K562 (cell line): ENCODE measurements at regions not wholly inside any gene's neighbourhood (a gene's known extent, or its start where the extent isn't known, plus 50 kb on each side); places are given as distances from the start of the nearest gene placed in this dataset.

Source experiments
- ATAC-seq: fragments of 200-7000 bp; cut with Tn5 transposase; 3 replicates; pipeline ENCODE4 v1.9.1; 2020; ENCODE audit warnings: moderate library complexity
- BruUV-seq: library from RNA; stranded (reverse); fragments of 400-500 nt; replicated peaks from 2 replicates; lab custom pipeline; 2021; lab: Mats Ljungman, UMichigan
- CTCF ChIA-PET: fragments of 300-600 bp; formaldehyde crosslinking; extraction: SDS; loops from one replicate; lab custom pipeline; 2021; ENCODE audit warnings: low intra/inter-chr PET ratio; lab: Yijun Ruan, JAX
- POLR2A ChIA-PET: fragments of 300-600, 350-650 bp; sonication (Branson Sonifier 250); formaldehyde crosslinking; extraction: SDS; loops from one replicate; lab custom pipeline; 2021; ENCODE audit warnings: antibody characterized with exemption, inconsistent platforms; lab: Yijun Ruan, JAX
- DNase-seq, 4 experiments: peaks; one replicate each; pipeline versions ENCODE4 v3.0.0 to v3.0.0-alpha.2; 2011 to 2018; ENCODE audit warnings: low spot score in 3 of 4, mixed read lengths in 3 of 4; ENCODE audit errors: extremely low read depth in 1 of 4
- FAIRE-seq: peaks from 2 replicates; lab custom pipeline; 2011; peaks lifted over from hg19 to GRCh38; lab: Jason Lieb, UNC
- H2AFZ ChIP-seq: 2 replicates; pipeline ENCODE4 v1.6.0; 2011; ENCODE audit warnings: low read depth, low read length, control low read depth, inconsistent platforms
- H3K27ac ChIP-seq: fragments of 200-600 bp; 3 replicates; pipeline ENCODE4 v1.8.0; 2011; ENCODE audit warnings: low read depth, mild to moderate bottlenecking, control low read depth, inconsistent platforms, low read length, moderate library complexity, mixed read lengths; ENCODE audit errors: extremely low read depth
- H3K27me3 ChIP-seq, 2 experiments: fragments of 300-600 bp in 1 of 2; 2 replicates in 1 of 2; 3 replicates in 1 of 2; pipeline versions ENCODE4 v1.6.0 to v1.8.0; 2011; ENCODE audit warnings: inconsistent platforms in 2 of 2, low read length in 2 of 2, mild to moderate bottlenecking in 1 of 2, mixed read lengths in 1 of 2, moderate library complexity in 1 of 2; ENCODE audit not compliant: control insufficient read depth in 2 of 2, insufficient read depth in 2 of 2
- H3K36me3 ChIP-seq: fragments of 300-600 bp; 3 replicates; pipeline ENCODE4 v1.8.0; 2011; ENCODE audit warnings: mild to moderate bottlenecking, low read length, inconsistent platforms; ENCODE audit not compliant: control insufficient read depth, insufficient read depth
- H3K4me1 ChIP-seq, 2 experiments: fragments of 200-600 bp in 1 of 2; replicated peaks in 1 of 2; 2 replicates in 1 of 2; 3 replicates in 1 of 2; pipeline versions ENCODE4 v1.5.1 to v1.8.0; 2011; ENCODE audit warnings: inconsistent platforms in 2 of 2, low read length in 2 of 2, mild to moderate bottlenecking in 1 of 2, mixed read lengths in 1 of 2, moderate library complexity in 1 of 2; ENCODE audit not compliant: control insufficient read depth in 2 of 2, insufficient read depth in 2 of 2
- H3K4me2 ChIP-seq: 2 replicates; pipeline ENCODE4 v1.6.1; 2011; ENCODE audit warnings: low read length, control low read depth, inconsistent platforms, mixed read lengths; ENCODE audit not compliant: insufficient read depth
- H3K4me3 ChIP-seq: fragments of 200-600 bp; sonication (generic), shearing (Covaris generic); 2 replicates; pipeline ENCODE4 v1.5.1; 2016; ENCODE audit warnings: control low read depth, inconsistent platforms
- H3K79me2 ChIP-seq: fragments of 200-600 bp; 3 replicates; pipeline ENCODE4 v1.8.0; 2011; ENCODE audit warnings: low read length, inconsistent platforms; ENCODE audit not compliant: control insufficient read depth, insufficient read depth
- H3K9ac ChIP-seq, 2 experiments: 2 replicates each; pipeline versions ENCODE4 v1.6.0 to v1.6.1; 2011; ENCODE audit warnings: low read depth in 2 of 2, low read length in 2 of 2, control low read depth in 1 of 2, inconsistent platforms in 1 of 2, mild to moderate bottlenecking in 1 of 2, mixed read lengths in 1 of 2; ENCODE audit not compliant: insufficient read depth in 1 of 2
- H3K9me1 ChIP-seq: one replicate; pipeline ENCODE4 v1.6.0; 2011; ENCODE audit warnings: inconsistent platforms, mild to moderate bottlenecking, low read length, moderate library complexity; ENCODE audit not compliant: control insufficient read depth, insufficient read depth
- H3K9me3 ChIP-seq: replicated peaks from 2 replicates; pipeline ENCODE4 v1.5.1; 2011; ENCODE audit warnings: low read depth, low read length, inconsistent platforms; ENCODE audit not compliant: control insufficient read depth, insufficient read depth
- H4K20me1 ChIP-seq: replicated peaks from 2 replicates; pipeline ENCODE4 v1.6.1; 2011; ENCODE audit warnings: low read length, inconsistent platforms, mixed read lengths; ENCODE audit not compliant: control insufficient read depth, insufficient read depth
- BRD9 ChIP-seq: fragments of 450-650 bp; IDR thresholded peaks from 2 replicates; pipeline ENCODE4 v1.6.1; 2018; ENCODE audit warnings: low read depth; ENCODE audit not compliant: partially characterized antibody
- CBX5 ChIP-seq: IDR thresholded peaks from 2 replicates; pipeline ENCODE4 v1.6.1; 2014; ENCODE audit warnings: low read depth, borderline replicate concordance
- CSDE1 ChIP-seq, 2 experiments: fragments of 450-650 bp; IDR thresholded peaks; 2 replicates each; pipeline ENCODE4 v1.6.1; 2016; ENCODE audit warnings: mild to moderate bottlenecking in 1 of 2
- ESRRA ChIP-seq: fragments of 450-650 bp; IDR thresholded peaks from 2 replicates; pipeline ENCODE4 v1.6.1; 2014; ENCODE audit warnings: low read depth, mild to moderate bottlenecking, moderate library complexity, borderline replicate concordance
- NRF1 ChIP-seq, 2 experiments: fragments of 450-650 bp; IDR thresholded peaks in 1 of 2; conservative IDR thresholded peaks in 1 of 2; 2 replicates each; pipeline ENCODE4 v1.6.1; 2014; ENCODE audit warnings: mild to moderate bottlenecking in 2 of 2
- RBM22 ChIP-seq: fragments of 200-400 bp; formaldehyde crosslinking; IDR thresholded peaks from 2 replicates; pipeline ENCODE4 v1.6.1; 2018; ENCODE audit warnings: low read length, low read depth; ENCODE audit not compliant: poor library complexity, severe bottlenecking
- SPI1 ChIP-seq: IDR thresholded peaks from 2 replicates; pipeline ENCODE4 v1.6.1; 2011; ENCODE audit warnings: low read depth, low read length, control low read depth, borderline replicate concordance
- TFE3 ChIP-seq: fragments of 450-650 bp; formaldehyde crosslinking; IDR thresholded peaks from 2 replicates; pipeline ENCODE4 v1.4.0; 2020; ENCODE audit warnings: mild to moderate bottlenecking, mixed read lengths
- XRCC3 ChIP-seq: fragments of 450-650 bp; IDR thresholded peaks from 2 replicates; pipeline ENCODE4 v1.6.1; 2017; ENCODE audit warnings: mild to moderate bottlenecking, moderate library complexity
- XRCC5 ChIP-seq: fragments of 200-400 bp; formaldehyde crosslinking; IDR thresholded peaks from 2 replicates; pipeline ENCODE4 v1.6.1; 2017; ENCODE audit warnings: low read depth, mild to moderate bottlenecking, low read length
- ZFPM2 ChIP-seq: fragments of 250-450 bp; sonication (Bioruptor Pico); IDR thresholded peaks from 2 replicates; pipeline ENCODE4 v1.5.1; 2022; ENCODE audit warnings: mild to moderate bottlenecking
- ZNF121 ChIP-seq: sonication (generic); formaldehyde crosslinking; conservative IDR thresholded peaks from 2 replicates; pipeline ENCODE4 v1.8.0; 2022; ENCODE audit warnings: missing genetic modification reagents
- WGBS: fragments of 100-300 bp; shearing (Covaris generic); methylation state at CpG from one replicate; pipeline ENCODE4 v1.1.6; 2016; ENCODE audit warnings: low coverage, mixed read lengths; ENCODE audit not compliant: insufficient coverage; ENCODE audit errors: missing lambda C conversion rate; 5-methylcytosine and 5-hydroxymethylcytosine counted together
- in situ Hi-C: fragments of 300-500 bp; cut with MboI; formaldehyde crosslinking; loops from 4 replicates; pipeline ENCODE4 v1.15.0; 2018; ENCODE audit warnings: inconsistent platforms, mixed read lengths
- intact Hi-C: fragments of 100-400 bp; cut with micrococcal nuclease; formaldehyde crosslinking; loops from 2 replicates; pipeline ENCODE4 v1.14.2; 2022
- TF ChIP-seq, protein P1 (sequence below): sonication (generic); formaldehyde crosslinking; IDR thresholded peaks from 2 replicates; pipeline ENCODE4 v1.8.0; 2022; ENCODE audit warnings: mild to moderate bottlenecking, missing genetic modification reagents, borderline replicate concordance
- TF ChIP-seq, protein P2 (sequence below): fragments of 250-450 bp; sonication (Bioruptor Pico); IDR thresholded peaks from 2 replicates; pipeline ENCODE4 v1.4.0; 2020; ENCODE audit warnings: mild to moderate bottlenecking, moderate library complexity

GRCh38 chr13:105773241-105773640 is 762.2 kb downstream of the EFNB2 start:
- no peaks in the 10 kb centered on the region for H4K20me1 ChIP-seq
- H3K79me2 ChIP-seq = no peaks in the 10 kb centered on the region
- no peaks in the 10 kb centered on the region for H3K4me1 ChIP-seq
- FAIRE-seq (no peak), ATAC-seq (no peak), DNase-seq (no peak)
- POLR2A ChIA-PET = no interaction called here
- 0% methylated on average over 1 of the region's 4 CpGs for WGBS
- no peaks in the 10 kb centered on the region for H3K9me1 ChIP-seq
- H3K4me2 ChIP-seq = no peak overlapping the region
- intact Hi-C loops (no loop called here), in situ Hi-C loops (no loop called here)
- H3K9me3 ChIP-seq = no peaks in the 10 kb centered on the region
- no peaks in the 10 kb centered on the region for H3K27me3 ChIP-seq
- CTCF ChIA-PET = no interaction called here
- no peaks in the 10 kb centered on the region for H3K36me3 ChIP-seq
- BruUV-seq = no TSS peak
- no peak overlapping the region for H2AFZ ChIP-seq
- H3K9ac ChIP-seq = no peak overlapping the region
- no peak overlapping the region for H3K4me3 ChIP-seq
- no peak overlapping the region for H3K27ac ChIP-seq
- TF ChIP-seq CSDE1 (IDR thresholded peaks at IDR 0.05) = no peak
- no peak for TF ChIP-seq XRCC5
- no peak for TF ChIP-seq ESRRA
- TF ChIP-seq, protein P1, sequence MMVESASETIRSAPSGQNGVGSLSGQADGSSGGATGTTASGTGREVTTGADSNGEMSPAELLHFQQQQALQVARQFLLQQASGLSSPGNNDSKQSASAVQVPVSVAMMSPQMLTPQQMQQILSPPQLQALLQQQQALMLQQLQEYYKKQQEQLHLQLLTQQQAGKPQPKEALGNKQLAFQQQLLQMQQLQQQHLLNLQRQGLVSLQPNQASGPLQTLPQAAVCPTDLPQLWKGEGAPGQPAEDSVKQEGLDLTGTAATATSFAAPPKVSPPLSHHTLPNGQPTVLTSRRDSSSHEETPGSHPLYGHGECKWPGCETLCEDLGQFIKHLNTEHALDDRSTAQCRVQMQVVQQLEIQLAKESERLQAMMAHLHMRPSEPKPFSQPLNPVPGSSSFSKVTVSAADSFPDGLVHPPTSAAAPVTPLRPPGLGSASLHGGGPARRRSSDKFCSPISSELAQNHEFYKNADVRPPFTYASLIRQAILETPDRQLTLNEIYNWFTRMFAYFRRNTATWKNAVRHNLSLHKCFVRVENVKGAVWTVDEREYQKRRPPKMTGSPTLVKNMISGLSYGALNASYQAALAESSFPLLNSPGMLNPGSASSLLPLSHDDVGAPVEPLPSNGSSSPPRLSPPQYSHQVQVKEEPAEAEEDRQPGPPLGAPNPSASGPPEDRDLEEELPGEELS (CRISPR knock-in tag) = no peak
- TF ChIP-seq, protein P2, sequence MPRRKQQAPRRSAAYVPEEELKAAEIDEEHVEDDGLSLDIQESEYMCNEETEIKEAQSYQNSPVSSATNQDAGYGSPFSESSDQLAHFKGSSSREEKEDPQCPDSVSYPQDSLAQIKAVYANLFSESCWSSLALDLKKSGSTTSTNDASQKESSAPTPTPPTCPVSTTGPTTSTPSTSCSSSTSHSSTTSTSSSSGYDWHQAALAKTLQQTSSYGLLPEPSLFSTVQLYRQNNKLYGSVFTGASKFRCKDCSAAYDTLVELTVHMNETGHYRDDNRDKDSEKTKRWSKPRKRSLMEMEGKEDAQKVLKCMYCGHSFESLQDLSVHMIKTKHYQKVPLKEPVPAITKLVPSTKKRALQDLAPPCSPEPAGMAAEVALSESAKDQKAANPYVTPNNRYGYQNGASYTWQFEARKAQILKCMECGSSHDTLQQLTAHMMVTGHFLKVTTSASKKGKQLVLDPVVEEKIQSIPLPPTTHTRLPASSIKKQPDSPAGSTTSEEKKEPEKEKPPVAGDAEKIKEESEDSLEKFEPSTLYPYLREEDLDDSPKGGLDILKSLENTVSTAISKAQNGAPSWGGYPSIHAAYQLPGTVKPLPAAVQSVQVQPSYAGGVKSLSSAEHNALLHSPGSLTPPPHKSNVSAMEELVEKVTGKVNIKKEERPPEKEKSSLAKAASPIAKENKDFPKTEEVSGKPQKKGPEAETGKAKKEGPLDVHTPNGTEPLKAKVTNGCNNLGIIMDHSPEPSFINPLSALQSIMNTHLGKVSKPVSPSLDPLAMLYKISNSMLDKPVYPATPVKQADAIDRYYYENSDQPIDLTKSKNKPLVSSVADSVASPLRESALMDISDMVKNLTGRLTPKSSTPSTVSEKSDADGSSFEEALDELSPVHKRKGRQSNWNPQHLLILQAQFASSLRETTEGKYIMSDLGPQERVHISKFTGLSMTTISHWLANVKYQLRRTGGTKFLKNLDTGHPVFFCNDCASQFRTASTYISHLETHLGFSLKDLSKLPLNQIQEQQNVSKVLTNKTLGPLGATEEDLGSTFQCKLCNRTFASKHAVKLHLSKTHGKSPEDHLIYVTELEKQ (CRISPR knock-in tag) = no peak
- TF ChIP-seq SPI1 = no peak
- no peak for TF ChIP-seq NRF1 (conservative IDR thresholded peaks at IDR 0.05 in 1 of 2, IDR thresholded peaks at IDR 0.05 in 1 of 2)
- TF ChIP-seq TFE3 = no peak
- TF ChIP-seq ZNF121 (CRISPR knock-in tag) = no peak
- no peak for TF ChIP-seq RBM22
- TF ChIP-seq BRD9 = no peak
- no peak for TF ChIP-seq XRCC3
- TF ChIP-seq ZFPM2 (CRISPR knock-in tag) = no peak
- TF ChIP-seq CBX5 = no peak
